ENCODE measurements at regions not wholly inside any gene's neighbourhood (a gene's known extent, or its start where the extent isn't known, plus 50 kb on each side); places are given as distances from the start of the nearest gene placed in this dataset.
A peak's percentile ranks its signal among the peaks of the same experiment; 100 is the strongest.

DNA sequence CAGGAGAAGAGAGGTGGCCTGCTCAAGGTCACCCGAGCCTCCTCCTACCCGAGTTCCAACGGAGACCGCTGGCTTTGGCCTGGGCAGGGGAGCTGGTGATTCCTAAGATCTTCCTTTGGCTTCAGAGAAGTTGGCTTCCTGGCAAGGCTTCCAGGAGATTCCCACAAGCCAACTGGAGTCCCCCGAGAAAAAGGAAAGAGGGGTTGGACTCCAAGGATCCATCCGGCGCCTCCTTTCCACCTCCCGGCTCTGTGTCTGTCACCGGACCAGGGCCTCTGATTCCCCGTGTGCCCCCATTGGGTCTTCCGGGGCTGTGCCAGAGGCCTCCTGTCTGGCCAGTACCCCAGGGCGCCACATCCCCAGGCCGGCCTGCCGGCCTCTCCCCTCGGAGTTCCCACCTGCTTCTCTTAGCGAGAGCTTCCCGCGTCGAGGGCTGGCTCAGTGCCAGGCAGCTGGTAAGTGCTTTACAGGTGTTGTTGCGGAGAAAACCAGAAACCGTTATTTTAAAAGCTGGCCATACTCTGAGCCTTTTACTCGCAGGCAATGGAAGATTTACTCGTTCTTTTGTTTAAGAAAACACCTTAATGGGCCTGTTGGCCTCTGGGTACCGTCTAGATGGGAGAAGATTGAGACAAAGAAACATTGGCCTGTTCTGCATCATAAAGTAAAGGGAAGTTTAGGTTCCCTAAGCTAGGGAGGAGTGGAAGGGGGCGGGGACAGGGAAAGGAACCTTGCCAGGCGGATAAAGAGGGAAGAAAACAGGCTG lies 258.4 kb upstream of the SDK2 start:
- no peak overlapping the region for H2BK5ac ChIP-seq (ENCODE audit: low read depth, low read length, poor library complexity, severe bottlenecking)
- no peak overlapping the region for H3K23ac ChIP-seq (ENCODE audit: low read length in 2 of 2)
- H3K18ac ChIP-seq (ENCODE audit: low read depth in 1 of 2, low read length in 2 of 2): no peak overlapping the region
- H3K9me3 ChIP-seq (ENCODE audit: control insufficient read depth, low read length): no peaks in the 10 kb centered on the region
- H4K91ac ChIP-seq (ENCODE audit: low read length): no peak overlapping the region
- H3K79me1 ChIP-seq (replicated peaks; ENCODE audit: low read length, poor library complexity, severe bottlenecking): no peaks in the 10 kb centered on the region
- H2BK15ac ChIP-seq (ENCODE audit: low read depth, poor library complexity, severe bottlenecking): no peak overlapping the region
- H2AK5ac ChIP-seq (ENCODE audit: low read length, severe bottlenecking): no peak overlapping the region
- H3K27ac ChIP-seq (ENCODE audit: low read length, poor library complexity, severe bottlenecking): no peak overlapping the region
- DNase-seq: no peak
- no peak overlapping the region for H2BK12ac ChIP-seq (ENCODE audit: low read length in 2 of 2)
- H3K4me2 ChIP-seq (ENCODE audit: low read length, poor library complexity, severe bottlenecking): no peak overlapping the region
- no peak overlapping the region for H3K9ac ChIP-seq (ENCODE audit: low read length)
- peak overlapping the region in 1 of 2 experiments; percentile 52 for H3K4me3 ChIP-seq (ENCODE audit: insufficient read depth in 1 of 2, low read depth in 1 of 2, low read length in 2 of 2)
- H3K14ac ChIP-seq (ENCODE audit: low read length in 2 of 2): no peak overlapping the region
- no peak overlapping the region for H4K8ac ChIP-seq (ENCODE audit: low read length)
- H3K4ac ChIP-seq (ENCODE audit: low read depth in 1 of 2, low read length in 2 of 2): no peak overlapping the region
- no peaks in the 10 kb centered on the region for H3K36me3 ChIP-seq (ENCODE audit: control insufficient read depth in 1 of 2, insufficient read depth in 2 of 2, low read depth in 1 of 2, low read length in 2 of 2)
- peaks cover 2% of the 10 kb centered on the region for H3K4me1 ChIP-seq (ENCODE audit: control insufficient read depth, insufficient read depth, low read depth, low read length)
- peaks cover 28 to 79% of the 10 kb centered on the region in 2 experiments for H3K27me3 ChIP-seq (ENCODE audit: control insufficient read depth in 1 of 2, insufficient read depth in 1 of 2, low read length in 2 of 2)
- 32% methylated on average over 26 of the region's 26 CpGs for WGBS
- no peak overlapping the region for H2BK120ac ChIP-seq (ENCODE audit: low read depth, low read length)
- H2AFZ ChIP-seq (ENCODE audit: low read depth, low read length): no peak overlapping the region

DNA sequence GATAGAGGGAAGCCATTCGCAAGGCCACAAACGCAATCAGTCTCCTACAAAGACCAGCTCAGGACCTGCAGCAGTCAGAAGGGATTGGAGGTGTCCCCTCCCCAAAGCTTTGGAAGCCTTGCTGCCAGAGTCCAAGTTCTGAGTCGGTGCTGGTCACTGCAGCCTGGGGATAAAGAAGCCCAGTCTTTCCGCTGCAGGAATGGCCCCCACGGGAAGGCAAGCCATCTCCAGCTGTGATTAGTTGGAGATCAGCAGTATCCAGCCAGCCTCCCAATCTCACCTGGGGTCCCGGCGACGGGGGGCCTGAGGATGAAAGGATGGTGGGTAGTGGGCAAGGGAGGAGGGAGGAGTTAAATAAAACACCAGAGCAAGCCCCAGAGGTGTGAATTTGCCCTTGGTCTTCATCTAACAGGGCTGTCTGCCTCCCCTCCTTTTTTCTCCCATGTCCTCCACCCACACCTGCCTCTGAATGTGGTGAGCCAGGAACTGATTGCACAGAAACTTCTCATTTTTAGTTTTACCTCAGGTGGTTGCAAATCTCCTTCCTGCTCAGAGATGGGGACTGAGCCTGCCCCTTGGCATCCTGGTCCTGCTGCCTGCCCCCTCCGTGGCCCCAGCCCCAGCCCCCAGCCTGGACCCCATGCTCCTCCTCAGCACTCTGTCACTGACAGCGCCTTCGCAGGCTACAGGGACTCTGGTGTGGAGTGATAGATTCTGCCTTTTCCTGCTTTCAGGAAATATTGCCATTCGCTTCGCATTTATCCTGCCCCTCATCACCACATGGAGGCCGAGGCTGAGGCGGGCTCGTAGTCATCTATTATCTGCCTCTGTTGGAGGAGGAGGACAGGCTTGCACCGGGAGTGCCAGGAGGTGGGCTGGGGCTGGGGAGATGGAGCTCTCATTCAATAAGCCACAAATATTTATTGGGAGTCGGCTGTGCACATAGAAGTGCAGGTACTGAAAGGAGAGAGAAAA lies 262.9 kb upstream of the SDK2 start:
- 83% methylated on average over 9 of the region's 18 CpGs for WGBS
- H3K4me3 ChIP-seq (ENCODE audit: insufficient read depth in 1 of 2, low read depth in 1 of 2, low read length in 2 of 2): no peak overlapping the region
- H3K27ac ChIP-seq (ENCODE audit: low read length, poor library complexity, severe bottlenecking): no peak overlapping the region
- no peak overlapping the region for H2BK12ac ChIP-seq (ENCODE audit: low read length in 2 of 2)
- no peak overlapping the region for H3K4ac ChIP-seq (ENCODE audit: low read depth in 1 of 2, low read length in 2 of 2)
- H3K4me1 ChIP-seq (ENCODE audit: control insufficient read depth, insufficient read depth, low read depth, low read length): no peaks in the 10 kb centered on the region
- H3K9ac ChIP-seq (ENCODE audit: low read length): no peak overlapping the region
- H2BK5ac ChIP-seq (ENCODE audit: low read depth, low read length, poor library complexity, severe bottlenecking): no peak overlapping the region
- no peak overlapping the region for H3K18ac ChIP-seq (ENCODE audit: low read depth in 1 of 2, low read length in 2 of 2)
- no peak overlapping the region for H2AK5ac ChIP-seq (ENCODE audit: low read length, severe bottlenecking)
- H4K91ac ChIP-seq (ENCODE audit: low read length): no peak overlapping the region
- no peak overlapping the region for H2BK120ac ChIP-seq (ENCODE audit: low read depth, low read length)
- no peaks in the 10 kb centered on the region for H3K36me3 ChIP-seq (ENCODE audit: control insufficient read depth in 1 of 2, insufficient read depth in 2 of 2, low read depth in 1 of 2, low read length in 2 of 2)
- H3K23ac ChIP-seq (ENCODE audit: low read length in 2 of 2): no peak overlapping the region
- H3K9me3 ChIP-seq (ENCODE audit: control insufficient read depth, low read length): no peaks in the 10 kb centered on the region
- H2AFZ ChIP-seq (ENCODE audit: low read depth, low read length): no peak overlapping the region
- H3K79me1 ChIP-seq (replicated peaks; ENCODE audit: low read length, poor library complexity, severe bottlenecking): no peaks in the 10 kb centered on the region
- H2BK15ac ChIP-seq (ENCODE audit: low read depth, poor library complexity, severe bottlenecking): no peak overlapping the region
- no peak for DNase-seq
- H4K8ac ChIP-seq (ENCODE audit: low read length): no peak overlapping the region
- H3K14ac ChIP-seq (ENCODE audit: low read length in 2 of 2): no peak overlapping the region
- H3K27me3 ChIP-seq (ENCODE audit: control insufficient read depth in 1 of 2, insufficient read depth in 1 of 2, low read length in 2 of 2): peaks cover 15 to 77% of the 10 kb centered on the region in 2 experiments
- no peak overlapping the region for H3K4me2 ChIP-seq (ENCODE audit: low read length, poor library complexity, severe bottlenecking)

DNA sequence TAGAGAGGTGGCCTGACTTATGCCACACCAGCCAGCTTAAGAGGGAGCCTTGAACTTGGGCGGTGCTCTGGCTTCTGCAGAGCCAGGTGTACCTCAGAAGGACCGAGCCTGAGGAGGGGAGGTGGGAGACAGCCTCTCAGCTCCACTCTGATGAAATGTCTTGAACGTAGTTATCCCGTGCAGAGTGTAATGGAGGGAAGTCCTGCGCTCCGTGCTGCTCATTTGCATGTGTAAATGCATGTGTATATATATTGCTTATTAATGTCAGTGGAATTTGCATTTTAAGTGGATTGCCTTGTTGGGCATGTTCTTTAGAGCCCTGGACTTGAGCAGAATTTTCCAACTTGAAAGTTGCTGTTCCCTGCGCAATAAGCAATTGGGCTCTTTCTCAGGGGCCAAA lies 264.9 kb upstream of the SDK2 start:
- no peak overlapping the region for H3K9ac ChIP-seq (ENCODE audit: low read length)
- H3K4me2 ChIP-seq (ENCODE audit: low read length, poor library complexity, severe bottlenecking): no peak overlapping the region
- no peak overlapping the region for H3K27ac ChIP-seq (ENCODE audit: low read length, poor library complexity, severe bottlenecking)
- no peak overlapping the region for H4K8ac ChIP-seq (ENCODE audit: low read length)
- H3K27me3 ChIP-seq (ENCODE audit: control insufficient read depth in 1 of 2, insufficient read depth in 1 of 2, low read length in 2 of 2): peaks cover 0 to 61% of the 10 kb centered on the region in 2 experiments
- no peaks in the 10 kb centered on the region for H3K79me1 ChIP-seq (replicated peaks; ENCODE audit: low read length, poor library complexity, severe bottlenecking)
- no peak for DNase-seq
- H3K4ac ChIP-seq (ENCODE audit: low read depth in 1 of 2, low read length in 2 of 2): no peak overlapping the region
- H3K23ac ChIP-seq (ENCODE audit: low read length in 2 of 2): no peak overlapping the region
- no peak overlapping the region for H2AFZ ChIP-seq (ENCODE audit: low read depth, low read length)
- H3K4me3 ChIP-seq (ENCODE audit: insufficient read depth in 1 of 2, low read depth in 1 of 2, low read length in 2 of 2): no peak overlapping the region
- H3K14ac ChIP-seq (ENCODE audit: low read length in 2 of 2): no peak overlapping the region
- H2BK12ac ChIP-seq (ENCODE audit: low read length in 2 of 2): no peak overlapping the region
- WGBS: 63% methylated on average over 7 of the region's 7 CpGs
- H2BK5ac ChIP-seq (ENCODE audit: low read depth, low read length, poor library complexity, severe bottlenecking): no peak overlapping the region
- no peak overlapping the region for H3K18ac ChIP-seq (ENCODE audit: low read depth in 1 of 2, low read length in 2 of 2)
- H3K9me3 ChIP-seq (ENCODE audit: control insufficient read depth, low read length): peaks cover 9% of the 10 kb centered on the region
- no peaks in the 10 kb centered on the region for H3K4me1 ChIP-seq (ENCODE audit: control insufficient read depth, insufficient read depth, low read depth, low read length)
- no peak overlapping the region for H2AK5ac ChIP-seq (ENCODE audit: low read length, severe bottlenecking)
- H4K91ac ChIP-seq (ENCODE audit: low read length): no peak overlapping the region
- H3K36me3 ChIP-seq (ENCODE audit: control insufficient read depth in 1 of 2, insufficient read depth in 2 of 2, low read depth in 1 of 2, low read length in 2 of 2): no peaks in the 10 kb centered on the region
- H2BK120ac ChIP-seq (ENCODE audit: low read depth, low read length): no peak overlapping the region
- H2BK15ac ChIP-seq (ENCODE audit: low read depth, poor library complexity, severe bottlenecking): no peak overlapping the region

DNA sequence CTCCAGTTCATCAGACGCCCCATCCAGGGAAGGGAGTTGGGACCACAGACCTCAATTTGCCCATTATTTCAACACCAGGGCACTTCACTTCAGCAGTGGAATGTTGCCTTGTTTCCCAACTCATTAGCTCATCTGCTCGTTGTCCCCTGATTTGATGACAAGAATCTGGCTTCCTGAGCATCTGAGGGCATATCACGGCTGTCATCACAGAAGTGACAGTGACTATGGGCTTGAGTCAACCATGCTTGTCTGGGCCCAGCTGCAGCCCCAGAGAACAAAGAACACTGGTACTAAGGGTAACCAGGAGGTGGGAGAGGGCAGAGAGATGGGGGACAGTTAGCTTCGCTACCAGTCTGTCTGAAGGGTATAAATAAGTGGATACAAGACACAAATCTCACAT lies 266.0 kb upstream of the SDK2 start:
- Histone ChIP-seq H3K27me3 (ENCODE audit: control insufficient read depth in 1 of 2, insufficient read depth in 1 of 2, low read length in 2 of 2) (peaks cover 0 to 59% of the 10 kb centered on the region in 2 experiments), H3K4me3 (ENCODE audit: insufficient read depth in 1 of 2, low read depth in 1 of 2, low read length in 2 of 2) (no peak overlapping the region), H3K36me3 (ENCODE audit: control insufficient read depth in 1 of 2, insufficient read depth in 2 of 2, low read depth in 1 of 2, low read length in 2 of 2) (no peaks in the 10 kb centered on the region), H2BK5ac (ENCODE audit: low read depth, low read length, poor library complexity, severe bottlenecking) (no peak overlapping the region), H2BK15ac (ENCODE audit: low read depth, poor library complexity, severe bottlenecking) (no peak overlapping the region), H3K14ac (ENCODE audit: low read length in 2 of 2) (no peak overlapping the region), H4K91ac (ENCODE audit: low read length) (no peak overlapping the region), H2BK120ac (ENCODE audit: low read depth, low read length) (no peak overlapping the region), H2AK5ac (ENCODE audit: low read length, severe bottlenecking) (no peak overlapping the region), H3K4ac (ENCODE audit: low read depth in 1 of 2, low read length in 2 of 2) (no peak overlapping the region), H3K18ac (ENCODE audit: low read depth in 1 of 2, low read length in 2 of 2) (no peak overlapping the region), H3K4me1 (ENCODE audit: control insufficient read depth, insufficient read depth, low read depth, low read length) (no peaks in the 10 kb centered on the region), H3K9ac (ENCODE audit: low read length) (no peak overlapping the region), H3K9me3 (ENCODE audit: control insufficient read depth, low read length) (peaks cover 19% of the 10 kb centered on the region), H3K4me2 (ENCODE audit: low read length, poor library complexity, severe bottlenecking) (no peak overlapping the region), H3K23ac (ENCODE audit: low read length in 2 of 2) (no peak overlapping the region), H3K27ac (ENCODE audit: low read length, poor library complexity, severe bottlenecking) (no peak overlapping the region), H4K8ac (ENCODE audit: low read length) (no peak overlapping the region), H2BK12ac (ENCODE audit: low read length in 2 of 2) (no peak overlapping the region), H3K79me1 (replicated peaks; ENCODE audit: low read length, poor library complexity, severe bottlenecking) (no peaks in the 10 kb centered on the region), H2AFZ (ENCODE audit: low read depth, low read length) (no peak overlapping the region)
- 67% methylated on average over 3 of the region's 4 CpGs for WGBS
- DNase-seq: no peak

Data from mesenchymal stem cell (in vitro differentiated cells and primary cell).